Loucy (cell line): ENCODE measurements at regions not wholly inside any gene's neighbourhood (a gene's known extent, or its start where the extent isn't known, plus 50 kb on each side); places are given as distances from the start of the nearest gene placed in this dataset.

Source experiments
- CTCF ChIP-seq: fragments of 200-600 bp; sonication (generic); conservative IDR thresholded peaks from 2 replicates; pipeline ENCODE4 v1.5.1; 2014; ENCODE audit warnings: mild to moderate bottlenecking, antibody characterized with exemption, low read length
- EZH2phosphoT487 ChIP-seq: fragments of 200-600 bp; IDR thresholded peaks from 2 replicates; pipeline ENCODE4 v1.6.1; 2018; ENCODE audit warnings: antibody characterized with exemption, mild to moderate bottlenecking, moderate library complexity, borderline replicate concordance

GRCh38 chr15:29473621-29474105 is 204.0 kb upstream of the NSMCE3 start:
- no peak for TF ChIP-seq CTCF
- TF ChIP-seq EZH2phosphoT487, result no peak
